Endothelial cell of umbilical vein (primary cell): ENCODE measurements at regions not wholly inside any gene's neighbourhood (a gene's known extent, or its start where the extent isn't known, plus 50 kb on each side); places are given as distances from the start of the nearest gene placed in this dataset.

Source experiments
- BruUV-seq: library from RNA; stranded (reverse); fragments of 400-500 nt; replicated peaks from 2 replicates; lab custom pipeline; 2021; lab: Mats Ljungman, UMichigan
- CTCF ChIA-PET: fragments of 300-600, 350-600 bp; sonication (Branson Sonifier 250); formaldehyde crosslinking; loops from one replicate; lab custom pipeline; 2021; ENCODE audit warnings: antibody characterized with exemption, inconsistent platforms; lab: Charles Lee
- POLR2A ChIA-PET: fragments of 300-600, 350-600 bp; sonication (Branson Sonifier 250); formaldehyde crosslinking; loops from one replicate; lab custom pipeline; 2021; ENCODE audit warnings: antibody characterized with exemption, inconsistent platforms; lab: Charles Lee
- DNase-seq: peaks from one replicate; pipeline ENCODE4 v3.0.0-alpha.2; 2011; ENCODE audit warnings: low read depth, low spot score
- FAIRE-seq: peaks from 2 replicates; lab custom pipeline; 2011; peaks lifted over from hg19 to GRCh38; lab: Jason Lieb, UNC
- H2AFZ ChIP-seq: 2 replicates; pipeline ENCODE4 v1.6.0; 2012; ENCODE audit warnings: low read depth, low read length, control low read depth, inconsistent platforms
- H3K27ac ChIP-seq: 2 replicates; pipeline ENCODE4 v1.5.1; 2011; ENCODE audit warnings: low read depth, mild to moderate bottlenecking, control low read depth, low read length, moderate library complexity; ENCODE audit not compliant: insufficient read depth
- H3K27me3 ChIP-seq, 2 experiments: 2 replicates each; pipeline versions ENCODE4 v1.6.0 to v1.6.1; 2011; ENCODE audit warnings: low read length in 2 of 2, mixed read lengths in 1 of 2; ENCODE audit not compliant: control insufficient read depth in 2 of 2, insufficient read depth in 2 of 2
- H3K36me3 ChIP-seq, 2 experiments: 2 replicates in 1 of 2; 3 replicates in 1 of 2; pipeline ENCODE4 v1.5.1; 2011; ENCODE audit warnings: low read length in 2 of 2, mild to moderate bottlenecking in 1 of 2, moderate library complexity in 1 of 2; ENCODE audit not compliant: control insufficient read depth in 2 of 2, insufficient read depth in 2 of 2; ENCODE audit errors: extremely low read depth in 1 of 2
- H3K4me1 ChIP-seq: 3 replicates; pipeline ENCODE4 v1.5.1; 2011; ENCODE audit warnings: mild to moderate bottlenecking, low read length; ENCODE audit not compliant: control insufficient read depth, insufficient read depth; ENCODE audit errors: extremely low read depth
- H3K4me2 ChIP-seq: 2 replicates; pipeline ENCODE4 v1.6.1; 2011; ENCODE audit warnings: low read length, control low read depth, mixed read lengths; ENCODE audit not compliant: insufficient read depth
- H3K4me3 ChIP-seq, 3 experiments: fragments of 200-600 bp in 1 of 3; sonication (generic), shearing (Covaris generic) in 1 of 3; replicated peaks in 1 of 3; 2 replicates each; pipeline ENCODE4 v1.5.1; 2011 to 2016; ENCODE audit warnings: control low read depth in 3 of 3, low read length in 3 of 3, mild to moderate bottlenecking in 2 of 3, inconsistent platforms in 1 of 3, low read depth in 1 of 3, moderate library complexity in 1 of 3; ENCODE audit not compliant: insufficient read depth in 1 of 3
- H3K79me2 ChIP-seq: 2 replicates; pipeline ENCODE4 v1.6.0; 2012; ENCODE audit warnings: low read length, inconsistent platforms; ENCODE audit not compliant: control insufficient read depth, insufficient read depth
- H3K9ac ChIP-seq: replicated peaks from 2 replicates; pipeline ENCODE3; 2011; ENCODE audit warnings: low read length, control low read depth; ENCODE audit not compliant: insufficient read depth; ENCODE audit errors: extremely low read depth
- H3K9me1 ChIP-seq: replicated peaks from 3 replicates; pipeline ENCODE4 v1.6.0; 2011; ENCODE audit warnings: mild to moderate bottlenecking, low read length; ENCODE audit not compliant: control insufficient read depth, insufficient read depth; ENCODE audit errors: extremely low read depth
- H3K9me3 ChIP-seq: replicated peaks from 2 replicates; pipeline ENCODE4 v1.5.1; 2012; ENCODE audit warnings: low read length, inconsistent platforms; ENCODE audit not compliant: control insufficient read depth, insufficient read depth
- H4K20me1 ChIP-seq: replicated peaks from 2 replicates; pipeline ENCODE3; 2011; ENCODE audit warnings: mild to moderate bottlenecking, low read length; ENCODE audit not compliant: control insufficient read depth, insufficient read depth; ENCODE audit errors: extremely low read depth
- CTCF ChIP-seq, 2 donors: IDR thresholded peaks; 1 replicate in 1 of 2; 2 replicates in 1 of 2; pipeline ENCODE4 v1.5.1; 2011; ENCODE audit warnings: low read length in 2 of 2, mild to moderate bottlenecking in 2 of 2, moderate library complexity in 2 of 2, control low read depth in 1 of 2, inconsistent platforms in 1 of 2, low read depth in 1 of 2; ENCODE audit not compliant: insufficient read depth in 1 of 2; ENCODE audit errors: extremely low read depth in 1 of 2
- EZH2 ChIP-seq: IDR thresholded peaks from 2 replicates; pipeline ENCODE4 v1.6.1; 2012; ENCODE audit warnings: borderline replicate concordance, low read depth, mild to moderate bottlenecking, moderate library complexity, low read length, inconsistent platforms; ENCODE audit not compliant: severe bottlenecking
- FOS ChIP-seq: IDR thresholded peaks from 2 replicates; pipeline ENCODE4 v1.6.1; 2011; ENCODE audit warnings: mild to moderate bottlenecking, low read length, moderate library complexity, borderline replicate concordance; ENCODE audit not compliant: insufficient read depth
- GATA2 ChIP-seq: IDR thresholded peaks from 2 replicates; pipeline ENCODE4 v1.7.0; 2011; ENCODE audit warnings: low read depth, mild to moderate bottlenecking, moderate library complexity, mixed read lengths, low read length; ENCODE audit not compliant: insufficient read length, insufficient read depth
- JUN ChIP-seq: IDR thresholded peaks from 2 replicates; pipeline ENCODE4 v1.6.1; 2011; ENCODE audit warnings: borderline replicate concordance, low read depth; ENCODE audit not compliant: insufficient read length, insufficient read depth
- MYC ChIP-seq: IDR thresholded peaks from one replicate; pipeline ENCODE4 v1.6.1; 2011; ENCODE audit warnings: mild to moderate bottlenecking, low read depth, low read length
- POLR2A ChIP-seq: IDR thresholded peaks from 2 replicates; pipeline ENCODE4 v1.6.1; 2012; ENCODE audit warnings: low read depth, mild to moderate bottlenecking, control low read depth, low read length
- POLR2AphosphoS5 ChIP-seq: IDR thresholded peaks from 2 replicates; pipeline ENCODE4 v1.6.1; 2012; ENCODE audit warnings: low read depth, mild to moderate bottlenecking, control low read depth, low read length, moderate library complexity; ENCODE audit not compliant: insufficient read depth
- dilution Hi-C: fragments of 300-500 bp; cut with MboI; formaldehyde crosslinking; loops from one replicate; pipeline ENCODE4 v1.15.0; 2019; ENCODE audit warnings: low sequenced_read_pairs; ENCODE audit not compliant: extremely low pct_ligation_motif_present
- intact Hi-C: fragments of 100-400 bp; cut with micrococcal nuclease; formaldehyde crosslinking; loops from one replicate; pipeline ENCODE4 v1.10.0; 2022
- TF ChIP-seq, protein P1 (sequence below): IDR thresholded peaks from 2 replicates; pipeline ENCODE4 v1.6.1; 2011; ENCODE audit not compliant: insufficient read depth, insufficient read length

DNA sequence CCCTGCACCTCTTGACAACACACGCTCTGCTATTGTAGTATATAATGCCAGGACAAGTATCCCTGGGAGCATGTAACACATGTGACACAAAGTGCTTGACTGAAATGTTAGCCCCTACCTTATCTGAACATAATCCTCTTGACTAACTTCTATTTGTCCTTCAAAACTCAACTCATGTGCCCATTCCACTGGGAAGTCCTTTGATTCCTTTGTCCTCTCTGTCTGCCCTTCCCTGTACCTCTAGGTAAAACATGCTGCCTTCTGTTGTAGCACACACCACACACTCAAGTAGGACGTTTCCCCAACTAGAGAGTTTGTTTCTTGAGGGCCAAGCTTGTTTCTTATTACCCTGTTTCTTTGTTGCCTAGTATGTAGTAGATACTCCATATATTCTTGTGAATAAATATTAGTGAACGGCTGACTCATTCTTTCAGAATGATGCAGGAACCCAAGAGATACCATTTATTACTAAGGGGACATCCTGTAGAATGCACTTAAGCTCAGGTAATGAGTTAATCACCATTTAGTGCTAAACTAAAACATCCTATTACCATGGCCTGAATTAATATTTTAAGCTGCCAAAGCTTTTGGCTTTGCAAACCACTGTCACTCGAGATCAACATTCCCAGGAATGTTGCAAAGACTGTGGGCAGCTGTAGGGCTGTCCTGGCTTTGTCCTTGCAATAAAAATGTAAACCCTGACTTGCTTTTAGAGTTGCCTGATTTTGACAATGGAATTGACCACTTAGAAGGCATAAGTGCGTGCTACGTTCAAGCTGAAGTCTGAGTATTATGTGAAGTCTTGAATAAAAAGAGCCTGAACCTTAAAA is 313.4 kb downstream of the COG6 start:
- no peaks in the 10 kb centered on the region for H3K27me3 ChIP-seq
- H3K9ac ChIP-seq: no peak overlapping the region
- BruUV-seq: no TSS peak
- H3K9me3 ChIP-seq: no peaks in the 10 kb centered on the region
- ChIA-PET CTCF (interaction anchor here (0.9 to 1.6 kb wide), 2 partner anchors 48 to 153 kb away, joined by 3 read pairs; no protein-coding TSS in a partner anchor), POLR2A (no interaction called here)
- H3K36me3 ChIP-seq: no peaks in the 10 kb centered on the region
- TF ChIP-seq EZH2 (no peak), FOS (no peak), POLR2AphosphoS5 (no peak), MYC (no peak), POLR2A (no peak), GATA2 (no peak), CTCF (IDR thresholded peaks at IDR 0.05; ENCODE audit: extremely low read depth in 1 of 2, insufficient read depth in 1 of 2, low read depth in 1 of 2, low read length in 2 of 2) (no peak), JUN (no peak)
- TF ChIP-seq, protein P1, sequence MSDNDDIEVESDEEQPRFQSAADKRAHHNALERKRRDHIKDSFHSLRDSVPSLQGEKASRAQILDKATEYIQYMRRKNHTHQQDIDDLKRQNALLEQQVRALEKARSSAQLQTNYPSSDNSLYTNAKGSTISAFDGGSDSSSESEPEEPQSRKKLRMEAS: no peak
- H3K4me1 ChIP-seq: peaks cover 6% of the 10 kb centered on the region
- no peak overlapping the region for H2AFZ ChIP-seq
- no peaks in the 10 kb centered on the region for H3K79me2 ChIP-seq
- intact Hi-C loops: no loop called here
- FAIRE-seq: peak; percentile 8
- no peaks in the 10 kb centered on the region for H3K9me1 ChIP-seq
- DNase-seq: no peak
- H3K4me2 ChIP-seq: no peak overlapping the region
- dilution Hi-C loops: no loop called here
- H3K27ac ChIP-seq: no peak overlapping the region
- no peaks in the 10 kb centered on the region for H4K20me1 ChIP-seq
- H3K4me3 ChIP-seq: no peak overlapping the region
